HG03045 (cell line): ENCODE measurements at regions not wholly inside any gene's neighbourhood (a gene's known extent, or its start where the extent isn't known, plus 50 kb on each side); places are given as distances from the start of the nearest gene placed in this dataset.

Experiments
- ATAC-seq: cut with Tn5 transposase; IDR thresholded peaks from one replicate; pipeline ENCODE4 v1.9.1; 2021; ENCODE audit warnings: mild to moderate bottlenecking, moderate library complexity; ENCODE audit not compliant: unreplicated experiment

DNA sequence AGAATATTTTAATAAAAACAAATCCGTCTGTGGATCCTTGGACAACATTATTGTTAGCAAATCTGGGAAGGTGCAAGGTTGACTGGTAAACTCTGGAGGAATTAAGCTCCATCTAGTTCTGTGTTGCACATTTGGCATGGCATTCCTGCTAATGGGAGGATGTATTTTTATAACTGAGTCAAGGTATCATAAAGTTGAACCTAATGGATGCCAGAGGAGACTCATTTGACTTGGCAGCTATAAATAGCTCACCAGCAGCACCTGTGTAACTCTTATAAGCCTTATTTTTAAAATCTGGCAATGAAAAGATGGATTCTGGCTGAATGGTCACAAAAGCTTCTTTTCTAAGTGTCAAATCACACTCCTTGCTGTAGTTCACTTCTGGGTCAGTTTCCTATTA, 118.5 kb upstream of the ADAMTS5 start:
- no peak for ATAC-seq

DNA sequence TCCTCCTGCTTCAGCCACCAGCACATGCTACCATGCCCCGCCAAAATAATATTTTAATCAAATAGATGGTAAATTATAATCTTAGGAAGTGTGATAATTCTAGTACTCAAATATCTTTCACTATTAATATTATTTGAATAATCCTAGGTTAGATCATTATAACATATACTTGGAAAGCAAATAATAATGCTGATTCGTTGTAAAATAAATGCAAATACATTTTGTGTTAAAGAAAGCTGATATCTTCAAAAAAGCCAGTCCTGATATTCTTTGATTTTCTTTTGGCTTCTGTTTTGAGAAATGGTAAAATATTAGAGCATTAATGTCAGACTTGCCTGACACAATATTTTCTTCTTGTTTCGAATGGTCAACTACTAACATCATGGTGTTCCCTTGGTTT, 116.3 kb upstream of the ADAMTS5 start:
- ATAC-seq: no peak

DNA sequence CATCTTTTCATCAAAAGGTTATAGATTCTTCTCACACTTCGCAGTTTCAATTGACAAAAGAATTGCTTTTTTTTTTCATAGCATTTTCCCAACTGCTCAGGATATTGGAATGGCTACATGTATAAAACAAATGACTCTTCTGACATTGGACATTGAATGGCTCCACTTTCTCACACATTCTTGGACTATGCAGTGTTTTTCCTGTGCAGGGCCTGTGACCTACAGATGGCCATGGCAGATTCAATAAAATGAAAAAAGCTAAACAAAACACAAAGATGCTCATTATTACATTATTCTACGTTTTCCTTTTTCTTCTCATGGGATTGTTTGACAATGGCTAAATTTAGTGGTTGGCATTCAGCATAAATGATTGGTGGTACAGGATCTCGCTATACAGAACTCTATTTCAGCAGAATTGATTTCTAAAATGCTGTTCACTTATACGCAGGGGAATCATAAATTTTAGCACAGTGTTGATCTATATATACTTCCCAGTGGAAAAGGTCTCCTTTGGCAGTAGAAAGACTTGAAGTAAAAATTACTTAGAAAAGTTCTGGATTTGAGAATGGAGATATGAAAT, 115.6 kb upstream of the ADAMTS5 start:
- no peak for ATAC-seq

DNA sequence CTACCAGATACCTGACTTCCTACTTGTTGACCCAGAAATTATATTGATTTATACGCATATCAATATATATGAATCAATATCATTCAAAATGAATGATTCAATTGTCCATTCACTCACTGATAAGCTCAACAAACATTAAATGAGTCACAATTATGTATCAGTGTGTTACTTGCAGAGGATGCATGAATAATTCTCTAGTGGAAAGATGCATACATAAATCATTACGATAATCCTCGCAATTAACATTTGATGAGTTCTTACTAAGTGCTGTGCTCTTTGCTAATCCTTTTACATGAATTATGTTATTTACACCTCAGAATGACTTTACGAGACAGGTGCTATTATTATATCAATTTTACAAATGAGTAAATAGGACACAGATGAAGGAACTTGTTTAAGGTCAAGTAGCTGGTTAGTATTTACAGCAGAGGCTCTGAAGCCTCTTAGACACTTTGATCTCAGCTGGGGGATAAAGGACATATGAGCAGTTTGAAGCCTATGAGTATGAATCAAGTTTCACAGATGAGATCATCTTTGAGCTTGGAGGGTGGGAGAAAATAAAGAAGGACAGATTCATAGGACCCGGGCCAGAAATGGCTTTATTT, 112.8 kb upstream of the ADAMTS5 start:
- ATAC-seq: no peak

DNA sequence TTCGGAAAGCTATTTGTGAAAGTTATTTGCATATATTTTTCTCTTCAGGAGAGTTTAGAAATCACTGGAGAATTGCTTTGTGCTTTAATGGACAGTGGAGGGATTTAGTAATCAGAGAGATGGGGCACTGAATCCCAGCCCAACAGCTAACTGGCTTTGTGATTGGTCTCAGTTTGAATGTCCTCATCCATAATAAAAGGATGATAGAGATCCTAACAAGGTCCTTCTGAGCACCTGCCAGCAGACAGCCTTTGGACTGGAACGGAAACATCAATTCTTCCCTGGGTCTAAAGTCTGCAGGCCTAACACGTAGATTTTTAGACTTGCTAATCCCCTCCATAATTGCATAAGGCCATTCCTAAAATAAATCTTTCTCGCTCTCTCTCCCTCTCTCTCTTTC, 112.0 kb upstream of the ADAMTS5 start:
- no peak for ATAC-seq

DNA sequence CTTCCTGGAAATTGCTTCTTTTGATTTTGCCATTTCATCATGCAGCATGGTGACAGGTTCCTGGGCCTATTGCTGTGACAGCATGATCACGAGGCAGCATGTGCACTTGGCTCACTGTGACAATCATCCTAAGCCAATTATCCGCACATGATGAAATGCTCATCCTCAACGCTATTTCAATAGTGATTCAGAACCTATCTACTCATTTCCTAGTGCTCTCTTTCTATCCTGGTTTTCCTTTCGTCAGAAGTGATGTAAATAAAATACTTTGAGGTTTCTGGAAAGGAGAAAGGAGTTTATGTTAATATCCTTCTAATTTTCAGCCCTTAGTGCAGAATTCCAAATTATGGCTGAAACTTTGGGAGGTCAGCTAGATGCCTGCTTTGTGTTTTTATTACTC, 110.6 kb upstream of the ADAMTS5 start:
- no peak for ATAC-seq

DNA sequence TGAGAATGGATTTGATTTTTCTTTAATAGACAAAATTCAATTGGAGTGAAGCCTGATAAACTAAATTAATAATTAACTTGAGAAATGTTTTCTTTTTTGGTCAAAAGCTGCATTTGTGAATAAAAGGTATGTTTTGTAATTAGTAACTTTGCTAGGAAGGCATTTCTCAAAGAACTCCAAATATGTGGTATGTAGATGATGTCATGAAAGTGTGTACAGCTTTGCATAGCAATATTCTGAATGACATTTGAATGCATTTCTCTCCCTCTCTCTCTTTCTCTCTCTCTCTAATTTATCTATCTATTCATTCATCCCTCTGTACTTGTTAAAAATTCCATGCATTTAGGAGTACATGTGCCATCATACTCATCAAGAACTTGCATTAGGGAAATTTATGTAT, 109.1 kb upstream of the ADAMTS5 start:
- no peak for ATAC-seq

DNA sequence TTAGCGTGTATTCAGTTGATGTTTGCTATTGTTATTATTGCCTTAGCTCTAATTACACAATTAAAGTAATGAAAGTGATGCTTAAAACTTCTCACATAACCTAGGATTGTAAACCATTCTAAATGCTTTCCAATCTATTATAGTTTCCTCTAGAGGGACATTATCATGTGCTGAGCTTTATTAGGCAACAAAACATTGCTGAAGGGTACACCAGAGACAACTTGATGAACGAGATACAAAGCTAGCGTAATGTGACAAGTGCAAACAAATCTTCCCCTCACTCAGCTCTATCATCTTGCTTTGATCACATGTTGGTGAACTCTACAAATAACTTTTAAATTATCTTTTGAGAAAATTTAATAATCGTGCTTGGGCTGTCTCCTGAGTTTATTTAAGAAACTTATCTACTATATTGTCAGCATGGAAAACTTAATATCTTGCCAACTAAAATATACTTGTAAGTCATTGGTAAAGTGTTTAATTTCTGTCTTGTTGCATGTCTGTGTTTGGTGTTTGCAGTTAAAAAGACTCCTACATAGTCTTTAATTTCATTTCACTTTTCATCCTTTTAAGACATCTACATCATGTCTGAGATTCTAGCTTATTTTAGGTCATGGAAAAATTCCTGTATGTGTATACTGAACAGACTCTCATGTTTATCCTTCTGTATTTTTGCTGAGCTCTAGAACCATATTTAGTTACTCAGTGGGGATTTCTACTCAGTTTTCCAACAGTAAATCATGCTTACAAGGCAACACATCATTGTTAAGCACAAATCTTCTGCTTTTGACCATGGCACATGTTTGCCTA, 104.2 kb upstream of the ADAMTS5 start:
- ATAC-seq: no peak

DNA sequence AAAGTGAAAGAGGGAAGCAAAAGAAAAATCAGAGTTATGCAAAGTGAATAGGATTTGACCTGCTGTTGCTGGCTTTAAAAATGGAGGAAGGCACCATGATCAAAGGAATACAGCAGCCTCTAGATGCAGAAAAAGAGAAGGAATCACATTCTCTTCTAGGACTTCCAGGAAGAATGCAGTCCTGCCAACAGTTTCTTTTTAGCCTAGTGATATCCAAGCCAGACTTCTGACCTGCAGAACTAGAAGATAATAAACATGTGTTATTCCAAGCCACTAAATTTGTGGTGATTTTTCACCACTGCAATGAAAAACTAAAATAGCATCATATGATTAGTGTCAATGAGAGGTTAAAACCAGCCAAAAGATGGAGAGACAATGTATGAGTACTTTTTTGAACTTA, 101.9 kb upstream of the ADAMTS5 start:
- ATAC-seq: no peak

DNA sequence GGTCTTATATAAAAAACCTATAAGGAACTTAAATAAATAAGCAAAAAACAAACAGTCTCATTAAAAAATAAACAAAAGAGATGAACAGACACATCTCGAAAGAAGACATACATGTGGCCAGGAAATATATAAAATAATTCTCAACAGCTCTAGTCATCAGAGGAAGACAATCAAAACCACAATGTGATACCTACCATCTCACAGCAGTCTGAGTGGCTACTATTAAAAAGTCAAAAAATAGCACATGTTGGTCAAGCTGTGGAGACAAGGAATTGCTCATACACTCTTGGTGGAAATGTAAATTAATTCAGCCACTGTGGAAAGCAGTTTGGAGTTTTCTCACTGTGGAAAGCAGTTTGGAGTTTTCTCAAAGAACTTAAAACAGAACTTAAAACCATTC, 100.3 kb upstream of the ADAMTS5 start:
- ATAC-seq: no peak

DNA sequence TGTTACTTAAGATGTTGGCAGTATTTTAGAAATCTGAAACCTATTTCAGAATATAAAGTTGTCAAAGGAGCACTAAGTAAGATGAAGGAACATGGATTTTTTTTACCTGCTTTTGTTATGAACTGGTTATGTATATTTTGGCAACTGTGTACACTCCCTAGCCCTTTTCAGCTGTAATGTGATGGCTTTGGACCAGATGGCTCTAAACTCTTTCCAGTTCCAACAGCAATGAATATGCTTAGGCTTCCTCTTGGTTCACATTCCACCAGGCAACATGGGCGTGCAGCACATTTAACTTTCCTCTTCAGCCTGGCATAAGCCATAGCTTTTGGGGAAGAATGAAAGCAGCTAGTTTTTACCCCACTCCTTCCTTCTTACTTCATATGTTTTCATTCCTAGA, 95.6 kb upstream of the ADAMTS5 start:
- no peak for ATAC-seq

DNA sequence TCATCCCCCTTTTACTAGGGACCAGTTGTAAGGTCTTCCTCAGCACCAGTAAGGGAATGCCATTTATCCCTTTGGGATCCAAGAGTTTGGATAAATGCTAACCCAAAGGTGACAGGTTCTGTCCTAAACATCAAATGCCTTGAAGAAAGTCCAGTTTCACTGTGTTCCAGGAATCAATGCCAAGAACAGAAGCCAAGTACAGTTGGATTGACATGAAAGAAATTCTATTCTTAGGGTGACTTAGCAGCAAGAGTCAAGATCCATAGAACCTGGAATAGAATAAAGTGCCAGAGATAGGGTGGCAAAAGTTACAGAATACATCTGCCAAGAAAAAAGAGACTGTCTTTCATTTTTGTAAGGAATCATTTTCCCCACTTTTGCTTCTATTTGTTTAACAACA, 94.9 kb upstream of the ADAMTS5 start:
- ATAC-seq: no peak

DNA sequence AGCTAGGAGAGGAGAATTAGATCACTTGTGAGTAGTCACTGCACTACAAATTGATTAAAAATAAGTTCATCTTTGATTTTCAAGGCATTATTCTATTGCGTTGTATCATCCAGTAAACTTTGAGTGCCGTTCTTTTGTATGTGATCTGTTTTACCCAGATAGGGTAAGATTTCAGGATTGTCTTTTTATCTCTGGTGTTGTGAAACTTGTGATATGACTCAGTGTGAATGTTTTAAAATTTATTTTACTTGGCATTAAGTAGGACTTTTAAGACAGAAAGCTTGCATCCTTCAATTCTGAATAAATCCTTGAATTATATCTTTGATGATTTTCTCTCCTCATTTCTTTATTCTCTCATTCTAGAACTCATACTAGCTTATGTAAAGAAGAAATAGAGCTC, 93.3 kb upstream of the ADAMTS5 start:
- ATAC-seq: no peak

DNA sequence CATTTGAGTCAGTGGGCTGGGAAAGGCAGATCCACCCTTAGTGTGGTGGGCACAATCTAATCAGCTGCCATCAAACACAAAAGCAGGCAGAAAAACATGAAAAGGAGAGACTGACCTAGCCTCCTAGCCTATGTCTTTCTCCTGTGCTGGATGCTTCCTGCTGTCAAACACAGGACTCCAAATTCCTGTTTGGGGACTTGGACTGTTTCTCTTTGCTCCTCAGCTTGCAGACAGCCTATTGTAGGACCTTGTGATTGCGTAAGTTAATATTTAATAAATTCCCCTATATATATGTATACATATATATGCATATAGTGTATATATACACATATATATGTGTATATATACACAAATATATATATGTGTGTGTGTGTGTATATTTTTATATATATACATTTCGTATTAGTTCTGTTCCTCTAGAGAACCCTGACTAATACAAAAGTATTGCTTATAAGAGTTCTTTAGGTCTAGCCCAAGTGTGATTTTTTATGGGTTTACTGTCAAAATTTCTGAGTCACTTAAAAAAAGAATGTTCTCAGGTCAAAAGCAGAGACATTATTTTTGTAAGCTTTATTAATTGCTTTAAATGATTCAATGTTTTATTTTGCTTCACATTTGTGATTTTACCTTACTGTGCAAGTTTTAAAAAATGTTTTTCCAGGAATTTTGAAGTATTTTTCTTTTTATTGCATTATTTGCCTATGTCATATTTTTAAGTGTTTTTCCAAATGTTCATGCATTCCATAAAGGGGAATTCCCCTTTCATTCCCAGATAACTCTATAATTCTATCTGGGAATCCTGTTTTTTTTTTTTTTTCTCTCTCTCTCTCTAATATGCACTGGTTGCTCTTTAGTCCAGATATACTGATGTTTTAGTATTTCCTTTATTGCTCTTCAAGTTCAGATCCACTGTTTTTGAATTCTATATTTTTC, 92.1 kb upstream of the ADAMTS5 start:
- no peak for ATAC-seq

DNA sequence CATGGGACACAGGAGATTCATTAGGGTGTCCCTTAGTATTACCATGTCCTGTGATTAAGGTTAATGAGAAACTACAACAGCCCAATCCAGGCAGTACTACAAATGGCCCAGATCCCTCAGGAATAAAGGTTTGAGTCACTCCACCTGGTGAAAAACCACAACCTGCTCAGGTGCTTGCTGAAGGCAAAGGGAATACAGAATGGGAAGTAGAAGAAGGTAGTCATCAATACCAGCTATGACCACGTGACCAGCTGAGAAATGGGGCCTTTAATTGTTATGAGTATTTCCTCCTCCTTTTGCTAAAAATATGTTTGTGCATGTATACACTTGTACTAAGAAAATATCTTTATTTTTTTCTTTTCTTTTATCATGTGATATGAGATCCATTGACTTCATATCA, 91.1 kb upstream of the ADAMTS5 start:
- no peak for ATAC-seq

DNA sequence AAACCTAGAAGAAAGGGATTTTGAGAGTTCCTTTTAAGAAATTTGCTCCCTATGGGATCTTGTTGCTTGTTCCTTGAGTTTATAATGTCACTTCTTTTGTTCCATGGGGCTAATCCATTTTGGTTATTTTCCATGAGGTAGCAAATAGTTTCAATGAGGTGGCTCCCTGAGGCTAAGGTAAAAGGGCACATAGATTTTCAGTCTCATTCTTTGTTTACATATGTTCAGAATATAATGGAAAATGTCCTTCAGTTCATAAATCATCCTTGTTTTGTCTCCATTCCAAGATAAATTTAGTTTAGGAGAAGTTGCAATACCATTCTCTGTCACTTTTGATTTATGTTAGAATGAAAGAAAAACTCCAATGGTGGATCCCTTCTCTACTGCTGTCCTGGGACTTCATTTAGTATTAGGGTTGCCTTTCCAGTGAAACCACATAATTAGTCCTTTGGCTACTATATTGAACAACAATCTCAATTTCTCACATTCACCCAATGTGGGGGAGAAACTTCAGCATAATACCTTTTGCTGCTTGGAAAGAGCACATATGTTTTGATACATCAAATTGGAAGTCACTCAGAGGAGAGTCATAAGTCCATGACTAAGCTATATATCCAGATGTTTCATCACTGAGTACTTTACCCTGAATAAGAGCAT, 80.9 kb upstream of the ADAMTS5 start:
- no peak for ATAC-seq

DNA sequence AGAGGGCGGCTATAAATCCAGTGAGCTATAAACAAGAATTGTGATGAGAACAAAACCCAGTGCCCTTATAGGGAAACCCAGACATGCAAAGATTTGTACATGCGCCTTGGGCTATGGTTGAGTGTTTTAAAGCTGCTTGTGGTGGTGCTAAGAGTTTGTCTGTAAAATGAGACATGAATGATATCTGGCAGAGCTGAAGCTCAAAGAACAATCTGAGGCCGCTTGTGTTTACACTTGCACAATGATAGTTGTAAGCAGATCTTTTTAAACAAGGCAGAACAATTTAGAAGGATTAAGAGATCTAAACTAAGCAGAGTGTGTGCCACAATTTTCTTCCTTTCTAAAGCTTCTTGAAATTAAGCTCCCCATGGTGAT, 80.4 kb upstream of the ADAMTS5 start:
- ATAC-seq: no peak

DNA sequence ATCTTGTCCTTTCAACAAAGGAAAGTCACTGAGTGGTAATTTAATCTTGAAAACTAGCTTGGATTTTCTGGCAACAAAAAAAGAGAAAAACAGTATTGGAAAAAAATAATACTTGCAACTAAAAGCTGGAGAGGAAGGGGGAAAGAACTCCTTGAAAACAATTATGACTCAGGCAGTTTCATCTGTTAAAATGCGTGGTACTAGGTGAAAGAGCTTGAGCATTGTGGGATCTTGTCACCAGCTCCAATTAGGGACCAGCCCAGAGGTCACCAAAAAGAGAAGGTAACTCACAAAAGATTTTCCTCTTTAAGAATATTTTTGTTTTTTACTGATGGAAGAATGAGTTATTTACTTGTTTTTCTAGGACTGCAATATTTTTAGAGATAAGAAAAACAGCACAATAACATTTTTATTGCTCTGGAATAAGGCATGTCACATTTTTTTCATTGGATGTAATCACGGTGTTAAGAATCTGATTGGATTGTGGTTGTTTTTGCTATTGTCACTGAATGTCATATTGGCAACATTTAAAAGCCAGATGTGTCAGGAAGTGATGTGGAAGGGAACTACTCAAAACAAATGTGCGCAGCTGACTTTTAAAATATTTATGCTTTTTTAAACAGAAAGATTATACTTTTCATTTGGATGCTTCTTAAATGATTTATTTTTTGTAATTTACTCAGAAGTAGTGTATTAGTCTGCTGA, 78.5 kb upstream of the ADAMTS5 start:
- ATAC-seq: no peak

DNA sequence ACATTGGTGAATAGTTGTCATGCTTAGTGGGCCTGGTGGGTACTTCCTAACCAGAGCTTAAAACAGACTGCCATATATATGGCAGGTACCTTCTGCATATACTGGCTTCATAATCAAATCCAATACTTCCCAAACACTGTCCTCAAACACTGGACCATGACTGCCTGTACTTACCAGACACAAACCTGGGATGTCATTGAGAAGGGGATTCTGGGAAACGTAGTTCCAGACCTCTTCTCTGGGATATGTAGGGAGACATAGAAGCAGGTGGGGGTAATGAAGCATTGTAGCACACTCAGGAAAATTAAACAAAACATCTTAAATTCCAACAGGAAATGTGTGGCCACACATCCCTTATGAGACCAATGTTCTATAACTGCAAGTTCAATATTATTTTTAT, 76.5 kb upstream of the ADAMTS5 start:
- ATAC-seq: no peak

DNA sequence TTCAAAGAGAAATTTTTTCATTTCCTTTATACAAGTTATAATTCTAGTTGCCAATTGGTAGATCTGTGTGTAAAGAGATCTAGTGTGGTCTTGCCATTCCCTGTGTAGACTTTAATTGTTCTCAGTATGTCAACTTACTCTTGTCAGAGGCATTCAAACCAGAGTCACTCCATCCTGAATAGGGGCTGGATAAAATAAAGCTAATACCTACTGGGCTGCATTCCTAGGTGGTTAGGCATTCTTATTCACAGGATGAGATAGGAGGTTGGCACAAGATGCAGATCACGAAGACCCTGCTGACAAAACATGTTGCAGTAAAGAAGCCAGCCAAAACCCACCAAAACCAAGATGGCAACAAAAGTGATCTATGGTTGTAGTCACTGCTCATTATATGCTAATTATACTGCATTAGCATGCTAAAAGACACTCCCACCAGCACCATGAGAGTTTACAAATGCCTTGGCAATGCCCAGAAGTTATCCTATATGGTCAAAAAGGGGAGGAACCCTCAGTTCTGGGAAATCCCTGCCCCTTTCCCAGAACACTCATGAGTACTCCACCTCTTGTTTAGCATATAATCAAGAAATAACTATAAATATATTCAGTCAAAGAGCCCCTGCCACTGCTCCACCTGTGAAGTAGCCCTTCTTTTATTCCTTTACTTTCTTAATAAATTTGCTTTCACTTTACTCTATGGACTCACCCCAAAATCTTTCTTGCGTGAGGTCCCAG, 74.0 kb upstream of the ADAMTS5 start:
- ATAC-seq: no peak
